VCaP (cell line): ENCODE measurements at regions not wholly inside any gene's neighbourhood (a gene's known extent, or its start where the extent isn't known, plus 50 kb on each side); places are given as distances from the start of the nearest gene placed in this dataset.
"Not testable (repeated sequence)": the region's sequence is repeated elsewhere in the genome, so short reads cannot be mapped to it uniquely, and the experiment has no call there.

Source experiments
- H3K27ac ChIP-seq: fragments of 450-650 bp; 2 replicates; pipeline ENCODE4 v1.5.1; 2017
- CTCF ChIP-seq: fragments of 450-650 bp; conservative IDR thresholded peaks from 2 replicates; pipeline ENCODE4 v1.5.1; 2017; ENCODE audit warnings: mild to moderate bottlenecking, moderate library complexity

GRCh38 chr2:52342458-52342857, 1310.5 kb upstream of the NRXN1 start:
- H3K27ac ChIP-seq: no peak overlapping the region
- no peak for TF ChIP-seq CTCF

- H3K27ac ChIP-seq: no peak overlapping the region
- no peak for TF ChIP-seq CTCF
Observed at GRCh38 chr2:52341732-52342131, 1309.8 kb upstream of the NRXN1 start.

- no peak overlapping the region for H3K27ac ChIP-seq
- no peak for TF ChIP-seq CTCF
Observed at GRCh38 chr2:52340171-52340570, 1308.2 kb upstream of the NRXN1 start.

- H3K27ac ChIP-seq: not testable (repeated sequence)
Observed at GRCh38 chr2:52337786-52338185, 1305.9 kb upstream of the NRXN1 start.

GRCh38 chr2:52336951-52337350, 1305.0 kb upstream of the NRXN1 start:
- no peak for TF ChIP-seq CTCF
- no peak overlapping the region for H3K27ac ChIP-seq

- H3K27ac ChIP-seq: no peak overlapping the region
- no peak for TF ChIP-seq CTCF
Observed at GRCh38 chr2:52335727-52336126, 1303.8 kb upstream of the NRXN1 start.

GRCh38 chr2:52334185-52334584, 1302.3 kb upstream of the NRXN1 start:
- no peak for TF ChIP-seq CTCF
- H3K27ac ChIP-seq: no peak overlapping the region

- H3K27ac ChIP-seq: no peak overlapping the region
- no peak for TF ChIP-seq CTCF
Observed at GRCh38 chr2:52327641-52328040, 1295.7 kb upstream of the NRXN1 start.
